ENCODE measurements at regions not wholly inside any gene's neighbourhood (a gene's known extent, or its start where the extent isn't known, plus 50 kb on each side); places are given as distances from the start of the nearest gene placed in this dataset.

- Histone ChIP-seq H3K4me3 (no peak overlapping the region), H3K27me3 (peaks cover 0 to 4% of the 10 kb centered on the region in 2 donors), H3K36me3 (no peaks in the 10 kb centered on the region), H3K9me3 (no peaks in the 10 kb centered on the region), H3K4me1 (no peaks in the 10 kb centered on the region), H3K27ac (no peak overlapping the region)
- TF ChIP-seq CTCF (IDR thresholded peaks at IDR 0.05), result no peak
- DNase-seq, result no peak
- intact Hi-C loops (cut with DNase I; ENCODE audit: low total_unique reads), result no loop called here
These were observed 89.4 kb upstream of the DRD2 start for GRCh38 chr11:113564527-113565130.

- no peak for DNase-seq
- no peaks in the 10 kb centered on the region for H3K36me3 ChIP-seq
- no peak overlapping the region for H3K27ac ChIP-seq
- TF ChIP-seq CTCF (IDR thresholded peaks at IDR 0.05), result no peak
- H3K4me1 ChIP-seq, result no peaks in the 10 kb centered on the region
- H3K9me3 ChIP-seq, result no peaks in the 10 kb centered on the region
- intact Hi-C loops (cut with DNase I; ENCODE audit: low total_unique reads), result no loop called here
- no peak overlapping the region for H3K4me3 ChIP-seq
- peaks cover 0 to 4% of the 10 kb centered on the region in 2 donors for H3K27me3 ChIP-seq
These were observed 88.7 kb upstream of the DRD2 start for GRCh38 chr11:113563766-113564526.

DNA sequence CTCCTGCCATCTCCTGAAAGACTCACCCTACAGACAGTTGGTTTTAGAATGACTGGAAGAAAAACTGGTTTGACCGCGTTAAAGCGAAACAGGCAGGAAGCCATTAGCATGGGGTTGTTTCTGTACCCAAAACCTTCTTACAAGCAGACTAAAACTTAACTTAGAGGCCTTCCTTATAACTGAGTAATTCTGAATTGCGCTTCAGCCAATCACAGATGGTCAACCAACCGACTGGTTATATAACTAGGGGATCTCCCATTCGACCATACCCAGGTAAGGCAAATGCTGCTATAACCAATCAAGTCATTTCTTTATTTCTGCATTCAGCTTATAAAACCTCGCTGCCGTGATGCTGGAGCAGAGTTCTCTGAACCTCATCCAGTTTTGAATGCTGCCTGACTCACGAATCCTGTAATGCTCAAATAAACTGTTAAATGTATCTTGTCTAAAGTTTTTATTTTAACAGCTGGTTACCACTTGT lies 87.8 kb upstream of the DRD2 start:
- no peaks in the 10 kb centered on the region for H3K4me1 ChIP-seq
- H3K27ac ChIP-seq, result no peak overlapping the region
- intact Hi-C loops (cut with DNase I; ENCODE audit: low total_unique reads), result no loop called here
- H3K4me3 ChIP-seq, result no peak overlapping the region
- peaks cover 0 to 4% of the 10 kb centered on the region in 2 donors for H3K27me3 ChIP-seq
- DNase-seq, result no peak
- H3K9me3 ChIP-seq, result no peaks in the 10 kb centered on the region
- no peaks in the 10 kb centered on the region for H3K36me3 ChIP-seq
- no peak for TF ChIP-seq CTCF (IDR thresholded peaks at IDR 0.05)

- Histone ChIP-seq H3K4me3 (no peak overlapping the region), H3K27ac (no peak overlapping the region), H3K27me3 (peaks cover 0 to 4% of the 10 kb centered on the region in 2 donors), H3K9me3 (no peaks in the 10 kb centered on the region), H3K4me1 (no peaks in the 10 kb centered on the region), H3K36me3 (no peaks in the 10 kb centered on the region)
- intact Hi-C loops (cut with DNase I; ENCODE audit: low total_unique reads), result no loop called here
- no peak for TF ChIP-seq CTCF (IDR thresholded peaks at IDR 0.05)
- DNase-seq, result no peak
These were observed 87.4 kb upstream of the DRD2 start for GRCh38 chr11:113562576-113562975.

- no peak for TF ChIP-seq CTCF (IDR thresholded peaks at IDR 0.05)
- peaks cover 0 to 13% (median 6%) of the 10 kb centered on the region in 4 donors for H3K4me1 ChIP-seq
- no peak overlapping the region for H3K27ac ChIP-seq
- no peaks in the 10 kb centered on the region for H3K36me3 ChIP-seq
- intact Hi-C loops (cut with DNase I; ENCODE audit: low total_unique reads), result no loop called here
- no peaks in the 10 kb centered on the region for H3K27me3 ChIP-seq
- no peak overlapping the region for H3K4me3 ChIP-seq
- no peak for DNase-seq
- no peaks in the 10 kb centered on the region for H3K9me3 ChIP-seq
These were observed 82.7 kb upstream of the DRD2 start for GRCh38 chr11:113557926-113558325.
